NT2/D1 (cell line): ENCODE measurements at regions not wholly inside any gene's neighbourhood (a gene's known extent, or its start where the extent isn't known, plus 50 kb on each side); places are given as distances from the start of the nearest gene placed in this dataset.

Experiments
- YY1 ChIP-seq: IDR thresholded peaks from 2 replicates; pipeline ENCODE4 v1.6.1; 2011; ENCODE audit not compliant: insufficient read length, insufficient read depth
- ZNF274 ChIP-seq: IDR thresholded peaks from 2 replicates; pipeline ENCODE4 v1.6.1; 2011; ENCODE audit warnings: mild to moderate bottlenecking, low read depth, low read length

- TF ChIP-seq YY1 (no peak), ZNF274 (no peak)
These were observed 62.8 kb upstream of the NGF start for GRCh38 chr1:115400891-115401290.
